CD4-positive, alpha-beta T cell treated with Interleukin-4 for 4 hours (primary cell): ENCODE measurements at regions not wholly inside any gene's neighbourhood (a gene's known extent, or its start where the extent isn't known, plus 50 kb on each side); places are given as distances from the start of the nearest gene placed in this dataset.
"Not testable (repeated sequence)": the region's sequence is repeated elsewhere in the genome, so short reads cannot be mapped to it uniquely, and the experiment has no call there.

Experiments
- DNase-seq: peaks from one replicate; pipeline ENCODE4 v3.0.0-alpha.2; 2020

DNA sequence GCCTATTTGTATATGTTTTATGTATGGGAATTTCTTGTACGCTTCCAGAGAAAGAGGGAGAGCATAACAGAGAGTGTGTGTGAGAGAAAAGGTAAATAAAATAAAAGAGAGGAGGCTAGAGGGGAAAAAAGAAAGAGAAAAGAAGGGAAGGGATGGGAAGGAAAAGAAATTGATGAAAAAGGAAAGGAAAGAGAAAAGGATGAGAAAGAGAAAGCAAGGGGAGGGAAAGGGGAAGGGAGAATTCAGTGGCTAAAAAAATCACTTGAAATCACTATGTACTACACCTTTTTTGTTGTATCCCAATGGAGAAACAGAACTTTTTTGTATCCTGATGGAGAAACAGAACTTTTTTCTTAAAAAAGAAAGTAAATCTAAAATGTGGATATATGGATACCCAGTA lies 165.5 kb upstream of the MBNL1 start:
- no peak for DNase-seq

- DNase-seq = no peak
Observed at GRCh38 chr3:152104847-152105415, 163.8 kb upstream of the MBNL1 start.

- no peak for DNase-seq
Observed at GRCh38 chr3:152105446-152105845, 163.3 kb upstream of the MBNL1 start.

- no peak for DNase-seq
Observed at GRCh38 chr3:152109038-152109437, 159.7 kb upstream of the MBNL1 start.

DNA sequence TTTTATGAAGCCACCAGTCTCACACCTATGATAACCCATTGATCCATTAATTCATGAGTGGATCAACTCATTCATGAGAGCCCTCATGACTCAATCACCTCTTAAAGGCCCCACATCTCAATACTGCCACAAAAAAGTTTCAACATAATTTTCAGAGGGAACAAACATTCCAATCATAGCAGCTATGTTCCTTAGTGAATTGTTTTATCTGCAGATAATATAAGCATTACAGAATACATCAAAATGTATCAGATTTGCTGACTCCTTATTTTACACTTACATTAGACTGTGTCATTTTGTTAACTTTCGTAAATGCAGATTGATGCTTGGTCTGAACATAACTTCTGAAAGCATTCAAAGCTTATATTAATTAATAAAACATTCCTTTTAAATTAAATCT lies 155.3 kb upstream of the MBNL1 start:
- no peak for DNase-seq

DNA sequence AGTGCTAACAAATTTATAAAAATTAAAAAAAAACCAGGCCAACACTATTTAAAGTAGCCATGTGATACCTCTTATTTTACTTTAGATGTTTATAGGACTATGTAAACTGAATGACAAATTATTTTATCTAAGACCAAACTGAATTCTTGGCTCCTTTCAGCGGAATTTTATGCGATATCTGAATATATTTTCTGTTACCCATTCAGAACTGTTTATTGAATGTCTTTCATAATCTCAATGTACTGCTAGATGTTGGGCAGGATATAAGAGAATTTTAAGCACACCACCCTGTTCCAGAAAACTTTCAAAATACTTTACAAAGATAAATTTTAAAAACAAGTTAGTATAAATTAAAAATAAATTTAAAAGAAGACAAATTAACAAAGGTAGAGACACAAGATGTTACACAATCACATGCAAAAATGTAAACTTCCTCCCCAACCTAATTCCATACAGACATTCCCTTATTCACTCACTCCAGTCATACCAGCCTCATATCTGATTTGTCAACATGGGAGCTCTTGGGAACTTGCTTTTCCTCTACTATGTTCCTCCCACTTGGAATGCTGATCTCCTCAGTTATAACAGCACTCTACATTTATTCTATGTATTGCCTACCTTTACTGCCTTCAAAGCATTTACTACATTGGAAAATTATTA lies 154.6 kb upstream of the MBNL1 start:
- no peak for DNase-seq

- DNase-seq = no peak
Observed at GRCh38 chr3:152120601-152121269, 148.0 kb upstream of the MBNL1 start.

DNA sequence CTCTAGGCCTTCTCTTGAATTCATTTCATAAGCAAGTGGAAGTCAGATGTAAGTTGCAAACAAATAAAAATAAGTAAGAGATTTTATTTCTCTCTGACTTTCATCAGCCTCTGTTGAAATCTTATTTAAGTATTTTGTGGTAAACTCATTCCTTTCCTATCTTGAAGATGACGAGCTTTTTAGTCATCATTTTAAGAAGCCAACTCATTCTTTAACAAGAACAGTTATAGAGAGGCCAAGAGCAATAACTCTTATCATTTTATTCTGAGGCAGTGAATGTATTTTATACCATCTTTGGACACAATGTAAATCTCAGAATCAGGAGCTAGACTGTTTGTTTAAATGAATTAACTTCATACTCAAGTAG lies 147.5 kb upstream of the MBNL1 start:
- no peak for DNase-seq

DNA sequence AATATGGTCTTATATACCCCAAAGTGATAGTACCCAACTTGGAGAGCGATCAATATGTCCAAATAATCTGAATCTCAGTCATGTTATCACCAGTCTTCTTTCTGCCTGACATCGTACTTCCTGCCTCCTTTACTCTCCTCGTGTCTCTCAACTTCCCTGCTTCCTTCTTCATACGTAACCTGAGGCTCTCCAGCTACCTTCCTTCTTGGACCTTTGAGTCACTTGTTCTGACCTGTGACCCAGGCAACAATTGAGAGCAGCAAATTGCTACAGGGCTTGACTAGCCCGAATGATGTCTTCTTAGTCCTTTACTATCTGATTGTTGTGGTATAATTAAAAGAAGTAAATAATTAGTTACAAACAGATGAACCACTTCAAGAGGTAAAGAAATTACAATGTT lies 145.9 kb upstream of the MBNL1 start:
- no peak for DNase-seq

- DNase-seq = no peak
Observed at GRCh38 chr3:152123457-152123856, 145.3 kb upstream of the MBNL1 start.

DNA sequence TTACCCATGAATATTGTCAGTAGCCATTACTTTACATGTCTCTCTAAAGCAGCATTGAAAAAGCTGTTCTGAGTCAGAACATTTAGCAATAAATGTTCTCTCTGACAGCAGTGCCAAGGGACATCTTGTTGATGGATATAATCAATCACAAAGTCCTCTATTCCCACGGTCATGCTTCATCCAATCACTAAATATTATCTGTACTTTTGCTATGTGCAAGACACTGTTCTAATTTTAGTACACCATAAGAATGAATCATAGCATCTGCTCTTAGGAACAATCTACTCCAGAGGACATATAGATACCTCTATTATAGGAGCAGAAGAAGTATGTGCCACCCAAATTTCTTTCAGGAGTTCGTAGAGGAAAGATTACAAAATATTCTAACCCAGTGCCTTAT lies 142.5 kb upstream of the MBNL1 start:
- DNase-seq = no peak

DNA sequence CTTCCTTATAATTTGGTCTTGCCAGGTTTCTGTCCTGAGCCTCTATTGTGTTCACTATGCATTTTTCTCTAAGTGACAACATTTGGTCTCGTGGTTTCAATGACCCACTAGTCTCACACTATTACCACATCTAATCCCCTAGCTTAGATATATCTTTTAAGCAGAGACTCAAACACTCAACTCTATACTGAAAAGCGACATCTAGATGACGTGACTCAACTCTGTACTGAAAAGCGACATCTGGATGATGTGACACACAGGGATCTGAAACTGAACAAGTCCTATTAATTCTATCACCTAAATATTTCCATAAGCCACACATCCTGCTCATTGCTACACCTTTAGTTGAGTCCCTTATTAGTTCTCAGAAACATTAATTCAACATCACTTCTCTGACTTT lies 141.7 kb upstream of the MBNL1 start:
- no peak for DNase-seq

DNA sequence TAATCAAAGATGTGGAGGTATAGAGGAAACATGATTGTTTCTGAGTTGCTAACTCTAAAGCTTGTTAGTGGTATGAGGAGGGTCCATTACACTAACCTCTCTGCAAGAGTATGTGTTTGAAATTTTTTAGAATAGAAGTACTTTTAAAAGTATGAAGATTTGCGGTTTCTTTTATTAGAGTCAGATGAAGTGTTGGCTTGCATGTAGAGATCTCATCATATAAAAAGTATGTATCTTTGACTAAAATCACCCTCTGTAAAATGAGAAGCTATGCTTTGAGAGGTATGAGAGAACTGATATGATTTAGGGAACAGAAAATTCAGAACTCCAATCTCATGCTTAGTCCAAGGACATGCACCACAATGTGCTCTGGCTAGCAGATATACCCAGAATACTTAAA lies 140.4 kb upstream of the MBNL1 start:
- no peak for DNase-seq

- no peak for DNase-seq
Observed at GRCh38 chr3:152139651-152140050, 129.1 kb upstream of the MBNL1 start.

DNA sequence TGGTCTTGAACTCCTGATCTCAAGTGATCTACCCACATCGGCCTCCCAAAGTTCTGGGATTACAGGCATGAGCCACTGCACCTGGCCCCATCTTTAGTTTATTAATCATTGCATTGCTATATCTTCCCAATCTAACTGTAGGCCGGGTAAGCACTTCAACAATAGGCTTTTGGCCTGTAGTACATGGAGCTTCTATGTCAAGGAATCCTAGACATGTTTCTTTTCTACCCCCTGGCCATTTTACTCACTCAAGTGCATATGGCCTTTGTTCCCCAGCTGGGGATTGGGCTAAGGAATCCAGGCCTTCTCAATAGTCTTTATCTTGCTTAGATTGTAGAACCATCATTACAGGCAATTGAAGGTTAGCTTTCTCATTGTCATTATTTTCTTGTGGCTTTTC lies 122.3 kb upstream of the MBNL1 start:
- DNase-seq = no peak

GRCh38 chr3:152147748-152148147 lies 121.0 kb upstream of the MBNL1 start:
- no peak for DNase-seq

DNA sequence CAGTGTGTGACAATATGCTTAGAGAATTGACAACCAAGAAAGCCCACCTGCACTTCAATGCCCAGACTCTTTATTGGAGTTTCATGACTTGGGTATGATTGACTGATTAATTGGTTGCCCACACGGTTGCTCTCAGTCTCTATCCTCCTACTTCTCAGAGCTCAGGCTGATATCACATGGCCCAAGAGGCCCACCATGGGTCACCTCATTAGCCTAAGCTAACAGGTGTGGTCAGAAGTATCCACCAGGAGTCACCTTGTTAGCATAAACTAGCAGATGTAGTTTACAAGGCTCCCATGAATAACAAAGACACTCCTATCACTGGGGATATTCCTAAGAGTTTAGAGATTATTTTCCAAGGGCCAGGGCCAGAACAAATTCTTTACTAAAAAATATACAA lies 120.2 kb upstream of the MBNL1 start:
- DNase-seq = no peak

- DNase-seq = no peak
Observed at GRCh38 chr3:152149832-152150231, 118.9 kb upstream of the MBNL1 start.

GRCh38 chr3:152151216-152151876 lies 117.4 kb upstream of the MBNL1 start:
- no peak for DNase-seq

GRCh38 chr3:152151877-152152765 lies 116.6 kb upstream of the MBNL1 start:
- not testable (repeated sequence) for DNase-seq

GRCh38 chr3:152153115-152153514 lies 115.6 kb upstream of the MBNL1 start:
- not testable (repeated sequence) for DNase-seq

DNA sequence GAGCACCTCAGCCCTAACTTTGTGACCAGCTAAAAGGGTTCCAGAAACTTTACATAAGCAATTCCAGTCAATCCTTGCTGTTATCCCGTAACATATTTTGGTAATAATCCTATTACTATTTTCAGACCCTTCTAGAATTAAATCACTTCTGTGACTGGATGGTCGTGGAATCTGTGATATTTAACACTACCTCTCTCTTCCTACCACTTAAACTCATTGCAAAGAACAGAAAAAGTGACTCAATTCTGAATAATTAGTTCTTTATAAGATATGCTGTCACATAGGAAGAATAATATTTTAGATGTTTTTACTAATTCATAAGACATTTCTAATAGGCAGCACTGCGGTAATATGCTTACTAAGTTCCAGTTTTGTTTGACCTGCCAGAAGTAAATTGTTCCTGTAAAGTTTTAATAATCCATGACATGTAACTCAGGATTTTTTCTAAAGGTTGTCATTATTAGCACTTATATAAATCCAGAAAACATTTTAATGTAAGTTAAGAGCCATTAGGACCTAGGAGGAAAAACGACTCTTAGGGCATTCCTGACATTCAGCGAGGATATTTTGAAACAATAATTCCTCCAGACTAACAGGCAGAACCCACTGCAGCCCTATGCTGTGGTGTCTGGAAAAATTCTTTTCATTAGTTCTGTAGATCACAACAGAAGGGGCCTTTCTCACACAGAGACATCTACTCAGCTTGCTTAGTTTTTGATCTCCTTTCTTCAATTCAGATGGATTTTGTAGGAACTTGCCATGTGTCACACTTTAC lies 113.3 kb upstream of the MBNL1 start:
- no peak for DNase-seq
